ENCODE measurements at regions not wholly inside any gene's neighbourhood (a gene's known extent, or its start where the extent isn't known, plus 50 kb on each side); places are given as distances from the start of the nearest gene placed in this dataset.

- no peak for DNase-seq
Measured at GRCh38 chr5:4981608-4982007, 158.5 kb upstream of the ADAMTS16 start.

GRCh38 chr5:4983701-4984100, 156.4 kb upstream of the ADAMTS16 start:
- DNase-seq, result no peak

GRCh38 chr5:4984461-4984860, 155.7 kb upstream of the ADAMTS16 start:
- no peak for DNase-seq

- DNase-seq, result no peak
Measured at GRCh38 chr5:4987431-4987830, 152.7 kb upstream of the ADAMTS16 start.

- DNase-seq, result no peak
Measured at GRCh38 chr5:4989118-4989517, 151.0 kb upstream of the ADAMTS16 start.

GRCh38 chr5:4990017-4990416, 150.1 kb upstream of the ADAMTS16 start:
- DNase-seq, result no peak

- no peak for DNase-seq
Measured at GRCh38 chr5:4990462-4990861, 149.7 kb upstream of the ADAMTS16 start.

- DNase-seq, result no peak
Measured at GRCh38 chr5:4991925-4992324, 148.2 kb upstream of the ADAMTS16 start.

GRCh38 chr5:4995014-4995413, 145.1 kb upstream of the ADAMTS16 start:
- peak; percentile 66 for DNase-seq

GRCh38 chr5:5005353-5005752, 134.8 kb upstream of the ADAMTS16 start:
- DNase-seq, result no peak

- no peak for DNase-seq
Measured at GRCh38 chr5:5006548-5006947, 133.6 kb upstream of the ADAMTS16 start.

GRCh38 chr5:5009240-5009639, 130.9 kb upstream of the ADAMTS16 start:
- DNase-seq, result no peak

GRCh38 chr5:5011151-5011550, 129.0 kb upstream of the ADAMTS16 start:
- DNase-seq, result no peak

GRCh38 chr5:5014586-5015235, 125.4 kb upstream of the ADAMTS16 start:
- peak; percentile 38 for DNase-seq

GRCh38 chr5:5017827-5018577, 122.1 kb upstream of the ADAMTS16 start:
- DNase-seq, result peak; percentile 53

GRCh38 chr5:5018578-5018970, 121.6 kb upstream of the ADAMTS16 start:
- DNase-seq, result peak; percentile 26

- no peak for DNase-seq
Measured at GRCh38 chr5:5021436-5021835, 118.7 kb upstream of the ADAMTS16 start.

GRCh38 chr5:5025098-5025773, 114.9 kb upstream of the ADAMTS16 start:
- no peak for DNase-seq

- no peak for DNase-seq
Measured at GRCh38 chr5:5025774-5026408, 114.2 kb upstream of the ADAMTS16 start.

GRCh38 chr5:5026409-5026785, 113.7 kb upstream of the ADAMTS16 start:
- DNase-seq, result no peak

GRCh38 chr5:5031665-5032064, 108.5 kb upstream of the ADAMTS16 start:
- no peak for DNase-seq

- no peak for DNase-seq
Measured at GRCh38 chr5:5037674-5038073, 102.5 kb upstream of the ADAMTS16 start.

GRCh38 chr5:5039918-5040317, 100.2 kb upstream of the ADAMTS16 start:
- DNase-seq, result no peak

- no peak for DNase-seq
Measured at GRCh38 chr5:5040712-5041111, 99.4 kb upstream of the ADAMTS16 start.
